ENCODE measurements at regions not wholly inside any gene's neighbourhood (a gene's known extent, or its start where the extent isn't known, plus 50 kb on each side); places are given as distances from the start of the nearest gene placed in this dataset.

- H3K79me2 ChIP-seq (ENCODE audit: low read depth): no peaks in the 10 kb centered on the region
- H3K9me3 ChIP-seq (ENCODE audit: low read depth): no peaks in the 10 kb centered on the region
- no peak overlapping the region for H2AFZ ChIP-seq (replicated peaks)
- no peak overlapping the region for H3K27ac Mint-ChIP-seq
- no peaks in the 10 kb centered on the region for H3K27me3 ChIP-seq
- no peaks in the 10 kb centered on the region for H3K36me3 Mint-ChIP-seq
- H3K27ac ChIP-seq: no peak overlapping the region
- H3K36me3 ChIP-seq: no peaks in the 10 kb centered on the region
- no peak overlapping the region for H3K4me3 ChIP-seq
- no peak overlapping the region for H3K4me2 ChIP-seq
- H3K9me3 Mint-ChIP-seq: peaks cover 6% of the 10 kb centered on the region
- TF ChIP-seq EZH2 (IDR thresholded peaks at IDR 0.05) (no peak), EZH2phosphoT487 (IDR thresholded peaks at IDR 0.05) (no peak), CTCF (IDR thresholded peaks at IDR 0.05) (no peak)
- no peak overlapping the region for H3K4me3 Mint-ChIP-seq
- H3K4me1 ChIP-seq: no peaks in the 10 kb centered on the region
- H4K20me1 ChIP-seq (ENCODE audit: low read depth): no peaks in the 10 kb centered on the region
- H3K9ac ChIP-seq: no peak overlapping the region
- H3K27me3 Mint-ChIP-seq (ENCODE audit: insufficient read depth, low read depth): peaks cover 5% of the 10 kb centered on the region
- peaks cover 8% of the 10 kb centered on the region for H3K4me1 Mint-ChIP-seq
- DNase-seq (ENCODE audit: low spot score): no peak
- no peaks in the 10 kb centered on the region for H3F3A ChIP-seq (ENCODE audit: low read depth)
Observed at GRCh38 chr6:22888163-22888752, 318.9 kb downstream of the HDGFL1 start.

- Mint-ChIP-seq H3K27ac (no peak overlapping the region), H3K4me1 (peaks cover 8% of the 10 kb centered on the region), H3K4me3 (no peak overlapping the region), H3K27me3 (ENCODE audit: insufficient read depth, low read depth) (no peaks in the 10 kb centered on the region), H3K9me3 (no peaks in the 10 kb centered on the region), H3K36me3 (no peaks in the 10 kb centered on the region)
- TF ChIP-seq EZH2 (IDR thresholded peaks at IDR 0.05) (no peak), EZH2phosphoT487 (IDR thresholded peaks at IDR 0.05) (no peak), CTCF (IDR thresholded peaks at IDR 0.05) (no peak)
- Histone ChIP-seq H3K36me3 (no peaks in the 10 kb centered on the region), H3K4me2 (no peak overlapping the region), H4K20me1 (ENCODE audit: low read depth) (no peaks in the 10 kb centered on the region), H3K9me3 (ENCODE audit: low read depth) (no peaks in the 10 kb centered on the region), H3K79me2 (ENCODE audit: low read depth) (no peaks in the 10 kb centered on the region), H3K27ac (no peak overlapping the region), H3F3A (ENCODE audit: low read depth) (no peaks in the 10 kb centered on the region), H3K4me3 (no peak overlapping the region), H3K27me3 (no peaks in the 10 kb centered on the region), H2AFZ (replicated peaks) (no peak overlapping the region), H3K9ac (no peak overlapping the region), H3K4me1 (no peaks in the 10 kb centered on the region)
- no peak for DNase-seq (ENCODE audit: low spot score)
Observed at GRCh38 chr6:22891934-22892333, 322.6 kb downstream of the HDGFL1 start.

GRCh38 chr6:22892452-22892851 is 323.1 kb downstream of the HDGFL1 start:
- Mint-ChIP-seq H3K4me3 (no peak overlapping the region), H3K9me3 (no peaks in the 10 kb centered on the region), H3K4me1 (peaks cover 8% of the 10 kb centered on the region), H3K27ac (no peak overlapping the region), H3K27me3 (ENCODE audit: insufficient read depth, low read depth) (no peaks in the 10 kb centered on the region), H3K36me3 (no peaks in the 10 kb centered on the region)
- Histone ChIP-seq H3K27ac (no peak overlapping the region), H3K4me3 (no peak overlapping the region), H3K9ac (no peak overlapping the region), H3K79me2 (ENCODE audit: low read depth) (no peaks in the 10 kb centered on the region), H4K20me1 (ENCODE audit: low read depth) (no peaks in the 10 kb centered on the region), H3K27me3 (no peaks in the 10 kb centered on the region), H2AFZ (replicated peaks) (no peak overlapping the region), H3K36me3 (no peaks in the 10 kb centered on the region), H3F3A (ENCODE audit: low read depth) (no peaks in the 10 kb centered on the region), H3K4me2 (no peak overlapping the region), H3K4me1 (no peaks in the 10 kb centered on the region), H3K9me3 (ENCODE audit: low read depth) (no peaks in the 10 kb centered on the region)
- TF ChIP-seq EZH2 (IDR thresholded peaks at IDR 0.05) (no peak), CTCF (IDR thresholded peaks at IDR 0.05) (no peak), EZH2phosphoT487 (IDR thresholded peaks at IDR 0.05) (no peak)
- no peak for DNase-seq (ENCODE audit: low spot score)

Data from neural progenitor cell (in vitro differentiated cells).